Spinal cord (tissue), 9 donors: ENCODE measurements at regions not wholly inside any gene's neighbourhood (a gene's known extent, or its start where the extent isn't known, plus 50 kb on each side); places are given as distances from the start of the nearest gene placed in this dataset.

Experiments used
- DNase-seq, 6 donors: peaks; one replicate each; pipeline versions ENCODE4 v3.0.0 to v3.0.0-alpha.2; 2013 to 2015; ENCODE audit warnings: low spot score in 6 of 6, low read depth in 4 of 6
- H3K27ac ChIP-seq: one replicate; pipeline ENCODE4 v1.5.1; 2013; ENCODE audit warnings: low read depth, low read length, control low read depth
- H3K27me3 ChIP-seq: one replicate; pipeline ENCODE4 v1.6.1; 2013; ENCODE audit warnings: low read length; ENCODE audit not compliant: control insufficient read depth, insufficient read depth
- H3K36me3 ChIP-seq: one replicate; pipeline ENCODE4 v1.6.1; 2013; ENCODE audit warnings: low read length; ENCODE audit not compliant: control insufficient read depth, insufficient read depth
- H3K4me1 ChIP-seq: one replicate; pipeline ENCODE4 v1.6.1; 2013; ENCODE audit warnings: low read length; ENCODE audit not compliant: control insufficient read depth, insufficient read depth
- H3K4me3 ChIP-seq: one replicate; pipeline ENCODE4 v1.5.1; 2013; ENCODE audit warnings: low read depth, low read length, control low read depth
- H3K9me3 ChIP-seq: one replicate; pipeline ENCODE4 v1.6.1; 2013; ENCODE audit warnings: low read length; ENCODE audit not compliant: control insufficient read depth, insufficient read depth
- WGBS: methylation state at CpG from one replicate; pipeline ENCODE4 v1.1.5; 2013; ENCODE audit warnings: missing lambda C conversion rate; ENCODE audit not compliant: insufficient coverage; 5-methylcytosine and 5-hydroxymethylcytosine counted together
- donor health status: healthy.

GRCh38 chr4:135839712-135840111 is 1638.1 kb upstream of the PABPC4L start:
- no peak for DNase-seq
- Histone ChIP-seq H3K9me3 (no peaks in the 10 kb centered on the region), H3K4me3 (no peak overlapping the region), H3K27ac (no peak overlapping the region), H3K4me1 (no peaks in the 10 kb centered on the region), H3K27me3 (no peaks in the 10 kb centered on the region), H3K36me3 (no peaks in the 10 kb centered on the region)
- no CpG with 5 or more reads among the region's 2 CpGs for WGBS

- no peak overlapping the region for H3K27ac ChIP-seq
- H3K27me3 ChIP-seq = no peaks in the 10 kb centered on the region
Measured at GRCh38 chr4:135838889-135839288, 1637.3 kb upstream of the PABPC4L start.

DNA sequence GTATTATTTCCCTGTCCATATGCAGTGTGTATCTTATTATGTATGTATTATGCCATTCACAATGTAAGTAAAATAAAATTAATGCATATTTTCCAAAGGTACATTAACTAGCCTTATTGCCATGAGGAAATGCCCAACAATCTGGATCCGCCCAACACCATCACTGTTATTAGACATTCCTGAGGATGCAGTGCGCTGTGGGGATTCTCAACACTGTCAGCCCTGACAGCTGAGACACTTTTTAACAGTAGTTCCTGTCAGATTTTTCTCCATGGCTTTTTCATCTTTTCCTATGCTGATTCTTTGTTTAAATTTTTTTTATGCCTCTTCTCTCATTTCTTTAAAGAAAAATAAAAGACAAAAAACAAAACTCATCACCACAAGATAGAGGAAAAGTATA is 1632.9 kb upstream of the PABPC4L start:
- no peaks in the 10 kb centered on the region for H3K4me1 ChIP-seq
- whole genome bisulfite sequencing = 94% methylated on average over 2 of the region's 2 CpGs
- no peak overlapping the region for H3K4me3 ChIP-seq
- H3K27me3 ChIP-seq = no peaks in the 10 kb centered on the region
- no peaks in the 10 kb centered on the region for H3K36me3 ChIP-seq
- no peaks in the 10 kb centered on the region for H3K9me3 ChIP-seq
- H3K27ac ChIP-seq = no peak overlapping the region
- no peak for DNase-seq

More at GRCh38 chr4:135838889-135839288, 1637.3 kb upstream of the PABPC4L start:
- DNase-seq = peak in 2 of 6 donors; percentile 7 to 43
- no peaks in the 10 kb centered on the region for H3K4me1 ChIP-seq
- H3K4me3 ChIP-seq = no peak overlapping the region
- H3K9me3 ChIP-seq = no peaks in the 10 kb centered on the region
- H3K36me3 ChIP-seq = no peaks in the 10 kb centered on the region
- no CpG with 5 or more reads among the region's 1 CpG for WGBS

- no CpG with 5 or more reads among the region's 1 CpG for WGBS
- DNase-seq = no peak
- no peak overlapping the region for H3K27ac ChIP-seq
- H3K27me3 ChIP-seq = no peaks in the 10 kb centered on the region
- H3K4me3 ChIP-seq = no peak overlapping the region
- no peaks in the 10 kb centered on the region for H3K9me3 ChIP-seq
- no peaks in the 10 kb centered on the region for H3K36me3 ChIP-seq
- H3K4me1 ChIP-seq = no peaks in the 10 kb centered on the region
Measured at GRCh38 chr4:135833529-135833928, 1631.9 kb upstream of the PABPC4L start.

DNA sequence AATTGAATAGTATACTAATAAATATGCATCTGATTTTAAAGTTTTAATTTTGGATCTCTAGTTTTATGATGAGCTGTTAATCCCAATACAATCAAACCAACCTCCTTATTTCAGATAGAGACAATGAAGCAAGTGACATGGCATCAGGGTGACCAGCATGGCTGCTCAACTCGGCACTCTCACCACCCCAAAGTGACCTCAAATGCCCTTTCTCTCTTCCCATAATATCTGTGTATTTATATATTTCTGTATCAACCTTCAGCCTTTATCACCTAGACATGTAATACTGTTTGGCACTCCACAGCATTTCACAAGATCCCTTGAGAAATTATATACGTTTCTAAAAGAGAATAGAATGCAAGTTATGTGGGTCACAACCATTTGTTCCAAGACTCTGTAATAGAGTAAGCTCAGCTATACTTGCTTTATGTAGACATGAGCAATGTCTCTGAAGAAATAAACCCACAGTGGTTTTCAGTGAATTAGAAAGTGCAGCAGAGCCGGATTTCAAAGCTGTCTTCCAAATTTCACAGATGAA is 1623.2 kb upstream of the PABPC4L start:
- no CpG with 5 or more reads among the region's 3 CpGs for WGBS
- H3K4me3 ChIP-seq = no peak overlapping the region
- no peak overlapping the region for H3K27ac ChIP-seq
- H3K27me3 ChIP-seq = no peaks in the 10 kb centered on the region
- DNase-seq = no peak
- no peaks in the 10 kb centered on the region for H3K36me3 ChIP-seq
- H3K9me3 ChIP-seq = no peaks in the 10 kb centered on the region
- no peaks in the 10 kb centered on the region for H3K4me1 ChIP-seq

DNA sequence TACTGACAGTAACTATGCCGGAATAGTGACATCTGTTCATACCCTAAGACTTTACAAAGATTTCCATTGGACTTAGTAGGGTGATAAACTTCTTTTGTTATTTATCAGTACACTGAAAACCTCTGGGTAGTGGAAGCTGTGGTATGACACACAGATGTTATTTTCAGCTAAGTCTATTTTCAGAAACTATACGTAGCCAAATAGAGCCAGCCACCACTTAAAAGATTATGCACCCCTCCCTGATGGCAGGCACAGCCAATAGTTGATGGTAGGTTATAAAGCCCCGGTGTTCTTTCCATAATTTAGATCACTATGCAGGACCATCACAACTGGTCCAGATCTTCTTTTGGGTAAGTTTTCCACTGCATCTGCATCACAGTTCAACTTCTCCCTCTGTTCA is 1603.2 kb upstream of the PABPC4L start:
- Histone ChIP-seq H3K27me3 (no peaks in the 10 kb centered on the region), H3K36me3 (no peaks in the 10 kb centered on the region), H3K4me3 (no peak overlapping the region), H3K4me1 (no peaks in the 10 kb centered on the region), H3K27ac (no peak overlapping the region), H3K9me3 (no peaks in the 10 kb centered on the region)
- WGBS = no CpG with 5 or more reads among the region's 3 CpGs
- DNase-seq = no peak

- WGBS = no CpG with 5 or more reads among the region's 1 CpG
- Histone ChIP-seq H3K9me3 (no peaks in the 10 kb centered on the region), H3K4me1 (no peaks in the 10 kb centered on the region), H3K36me3 (no peaks in the 10 kb centered on the region), H3K27me3 (no peaks in the 10 kb centered on the region), H3K27ac (no peak overlapping the region), H3K4me3 (no peak overlapping the region)
- peak in 1 of 6 donors; percentile 34 for DNase-seq
Measured at GRCh38 chr4:135777361-135777760, 1575.8 kb upstream of the PABPC4L start.

DNA sequence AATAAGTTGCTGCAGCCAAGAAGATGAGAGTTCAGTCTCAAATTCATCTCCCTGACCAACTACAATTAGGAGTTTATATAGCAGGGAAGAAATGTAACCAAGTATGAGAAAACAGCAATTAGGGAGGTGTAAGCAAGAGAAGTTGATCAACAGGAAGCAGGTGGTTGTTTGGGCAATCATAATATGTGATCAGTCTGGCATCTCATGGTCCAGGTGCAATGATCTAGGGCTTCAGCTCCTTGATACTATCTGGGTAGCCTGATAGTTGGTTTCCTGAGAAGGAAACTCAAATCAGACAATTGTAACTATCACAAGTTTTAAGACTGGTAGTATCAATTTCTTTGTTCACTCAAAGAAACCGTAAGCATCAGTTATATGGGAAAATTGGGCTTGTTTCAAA is 1574.3 kb upstream of the PABPC4L start:
- no peaks in the 10 kb centered on the region for H3K9me3 ChIP-seq
- H3K4me3 ChIP-seq = no peak overlapping the region
- H3K4me1 ChIP-seq = no peaks in the 10 kb centered on the region
- H3K36me3 ChIP-seq = no peaks in the 10 kb centered on the region
- WGBS = no CpG with 5 or more reads among the region's 1 CpG
- no peaks in the 10 kb centered on the region for H3K27me3 ChIP-seq
- DNase-seq = no peak
- no peak overlapping the region for H3K27ac ChIP-seq

DNA sequence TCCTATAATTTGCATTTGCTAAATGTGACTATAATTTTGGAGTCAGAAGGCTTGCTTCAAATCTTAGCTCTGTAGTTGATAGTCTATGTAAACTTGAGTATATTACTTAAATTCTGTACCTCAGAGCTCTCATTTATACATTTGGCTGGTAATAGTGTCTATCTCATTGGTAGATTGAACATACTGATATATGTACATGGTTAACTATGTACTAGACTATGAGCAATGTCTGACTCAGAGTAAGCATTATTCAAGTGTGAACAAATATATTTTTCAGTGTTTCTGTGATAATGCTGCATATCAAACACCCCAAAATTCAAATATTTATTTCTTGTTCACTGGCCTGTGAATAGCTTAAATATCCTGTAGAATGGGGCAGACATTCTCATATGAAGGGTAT is 1568.9 kb upstream of the PABPC4L start:
- H3K27ac ChIP-seq = no peak overlapping the region
- no peak for DNase-seq
- H3K27me3 ChIP-seq = no peaks in the 10 kb centered on the region
- H3K9me3 ChIP-seq = peaks cover 2% of the 10 kb centered on the region
- H3K36me3 ChIP-seq = no peaks in the 10 kb centered on the region
- no peak overlapping the region for H3K4me3 ChIP-seq
- no peaks in the 10 kb centered on the region for H3K4me1 ChIP-seq

DNA sequence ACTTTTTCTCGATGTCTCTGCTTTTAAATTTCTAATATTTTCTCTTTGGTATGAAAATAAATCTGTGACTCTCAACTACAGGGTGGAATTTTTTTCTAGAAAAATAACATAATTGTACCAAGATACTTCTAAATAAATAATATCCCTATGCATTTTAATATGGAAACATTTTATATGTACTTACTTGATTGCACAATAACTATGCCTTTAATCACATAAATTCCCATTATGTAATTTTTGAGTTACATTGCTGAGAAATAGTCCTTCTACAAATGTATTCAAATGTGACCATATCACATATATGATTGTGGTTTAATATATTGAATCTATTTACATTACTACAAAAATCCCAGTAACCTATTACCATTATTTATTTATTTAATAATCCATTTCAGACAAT is 1543.3 kb upstream of the PABPC4L start:
- Histone ChIP-seq H3K27me3 (no peaks in the 10 kb centered on the region), H3K4me1 (no peaks in the 10 kb centered on the region), H3K36me3 (no peaks in the 10 kb centered on the region), H3K27ac (no peak overlapping the region), H3K9me3 (no peaks in the 10 kb centered on the region), H3K4me3 (no peak overlapping the region)
- DNase-seq = no peak
- WGBS = no CpG with 5 or more reads among the region's 1 CpG
